HUES64 (cell line): ENCODE measurements at regions not wholly inside any gene's neighbourhood (a gene's known extent, or its start where the extent isn't known, plus 50 kb on each side); places are given as distances from the start of the nearest gene placed in this dataset.

Experiments
- H3K27ac ChIP-seq: 2 replicates; pipeline ENCODE4 v1.7.0; 2013; ENCODE audit warnings: low read depth, low read length, inconsistent platforms
- H3K27me3 ChIP-seq: 2 replicates; pipeline ENCODE4 v1.6.1; 2013; ENCODE audit warnings: mild to moderate bottlenecking, low read length; ENCODE audit not compliant: insufficient read depth
- H3K36me3 ChIP-seq: 2 replicates; pipeline ENCODE4 v1.6.1; 2013; ENCODE audit warnings: mild to moderate bottlenecking, low read length; ENCODE audit not compliant: insufficient read depth
- H3K4me1 ChIP-seq: 2 replicates; pipeline ENCODE4 v1.6.1; 2013; ENCODE audit warnings: mild to moderate bottlenecking, low read length, moderate library complexity; ENCODE audit not compliant: insufficient read depth
- H3K4me3 ChIP-seq: 2 replicates; pipeline ENCODE4 v1.5.1; 2013; ENCODE audit warnings: mild to moderate bottlenecking, low read length, moderate library complexity
- H3K9ac ChIP-seq: 2 replicates; pipeline ENCODE4 v1.6.1; 2013; ENCODE audit warnings: mild to moderate bottlenecking, low read depth, low read length
- H3K9me3 ChIP-seq: 2 replicates; pipeline ENCODE4 v1.6.1; 2013; ENCODE audit warnings: low read depth, low read length; ENCODE audit not compliant: insufficient read depth
- WGBS: fragments of 150-250, 120-280 bp; methylation state at CpG from one replicate; pipeline ENCODE4 v1.1.7; 2013; ENCODE audit warnings: missing lambda C conversion rate; 5-methylcytosine and 5-hydroxymethylcytosine counted together

GRCh38 chr2:184270660-184271059 is 327.7 kb upstream of the ZNF804A start:
- Histone ChIP-seq H3K27ac (no peak overlapping the region), H3K9ac (no peak overlapping the region), H3K36me3 (no peaks in the 10 kb centered on the region), H3K27me3 (no peaks in the 10 kb centered on the region), H3K4me1 (no peaks in the 10 kb centered on the region), H3K9me3 (no peaks in the 10 kb centered on the region), H3K4me3 (no peak overlapping the region)
- WGBS: 90% methylated on average over 5 of the region's 5 CpGs

DNA sequence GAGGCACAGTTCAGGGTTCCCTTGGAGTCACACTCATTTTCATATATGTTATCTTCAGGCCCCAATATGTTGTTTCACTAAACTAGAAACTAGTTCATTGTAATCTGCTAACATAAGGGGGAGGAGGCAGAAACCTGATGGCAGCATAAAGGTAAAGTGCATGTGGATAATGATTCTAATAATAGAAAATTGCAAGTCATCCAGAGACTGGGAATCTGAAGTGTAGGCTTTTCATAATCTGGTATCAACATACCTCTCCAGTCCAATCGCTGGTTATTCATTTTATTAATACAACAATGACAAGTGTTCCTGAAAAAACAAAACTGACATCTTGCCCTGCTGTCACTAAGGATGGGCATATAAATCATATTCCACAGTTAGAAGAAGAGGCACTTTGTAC is 326.3 kb upstream of the ZNF804A start:
- 90% methylated on average over 1 of the region's 1 CpG for WGBS
- H3K4me1 ChIP-seq: no peaks in the 10 kb centered on the region
- H3K4me3 ChIP-seq: no peak overlapping the region
- H3K9me3 ChIP-seq: no peaks in the 10 kb centered on the region
- no peaks in the 10 kb centered on the region for H3K36me3 ChIP-seq
- H3K9ac ChIP-seq: no peak overlapping the region
- no peak overlapping the region for H3K27ac ChIP-seq
- no peaks in the 10 kb centered on the region for H3K27me3 ChIP-seq

GRCh38 chr2:184294831-184295230 is 303.5 kb upstream of the ZNF804A start:
- H3K4me1 ChIP-seq: no peaks in the 10 kb centered on the region
- no peak overlapping the region for H3K4me3 ChIP-seq
- no peak overlapping the region for H3K27ac ChIP-seq
- WGBS: 90% methylated on average over 1 of the region's 2 CpGs
- no peaks in the 10 kb centered on the region for H3K36me3 ChIP-seq
- H3K27me3 ChIP-seq: no peaks in the 10 kb centered on the region
- no peaks in the 10 kb centered on the region for H3K9me3 ChIP-seq
- no peak overlapping the region for H3K9ac ChIP-seq

DNA sequence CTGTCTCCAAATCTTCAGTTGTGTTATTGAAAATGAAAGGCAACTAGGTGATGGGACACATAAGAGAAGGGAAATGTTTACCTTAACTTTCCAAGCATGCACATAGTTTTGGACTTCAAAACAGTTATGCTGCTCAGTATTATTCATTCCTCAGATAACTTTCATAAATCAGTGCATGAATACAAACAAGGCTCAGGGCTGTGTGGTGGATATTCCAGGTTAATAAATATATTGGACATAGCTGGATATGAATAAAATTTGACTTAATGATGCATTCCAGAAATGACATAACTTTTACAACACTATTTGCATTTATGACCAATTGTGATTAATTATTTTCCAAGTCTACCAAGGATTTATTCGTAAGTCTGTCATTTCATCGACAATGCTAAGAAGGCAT is 301.2 kb upstream of the ZNF804A start:
- Histone ChIP-seq H3K9me3 (no peaks in the 10 kb centered on the region), H3K27me3 (no peaks in the 10 kb centered on the region), H3K4me3 (no peak overlapping the region), H3K27ac (no peak overlapping the region), H3K4me1 (no peaks in the 10 kb centered on the region), H3K36me3 (no peaks in the 10 kb centered on the region), H3K9ac (no peak overlapping the region)
- 100% methylated on average over 2 of the region's 2 CpGs for WGBS

- H3K4me3 ChIP-seq: no peak overlapping the region
- H3K36me3 ChIP-seq: no peaks in the 10 kb centered on the region
- no peak overlapping the region for H3K27ac ChIP-seq
- H3K9ac ChIP-seq: no peak overlapping the region
- H3K9me3 ChIP-seq: no peaks in the 10 kb centered on the region
- H3K27me3 ChIP-seq: no peaks in the 10 kb centered on the region
- H3K4me1 ChIP-seq: no peaks in the 10 kb centered on the region
Measured at GRCh38 chr2:184302506-184302905, 295.8 kb upstream of the ZNF804A start.

- Histone ChIP-seq H3K9ac (no peak overlapping the region), H3K9me3 (no peaks in the 10 kb centered on the region), H3K4me3 (no peak overlapping the region), H3K36me3 (no peaks in the 10 kb centered on the region), H3K27ac (no peak overlapping the region), H3K27me3 (no peaks in the 10 kb centered on the region), H3K4me1 (no peaks in the 10 kb centered on the region)
Measured at GRCh38 chr2:184304006-184304405, 294.3 kb upstream of the ZNF804A start.

GRCh38 chr2:184305105-184305504 is 293.2 kb upstream of the ZNF804A start:
- Histone ChIP-seq H3K4me1 (no peaks in the 10 kb centered on the region), H3K9ac (no peak overlapping the region), H3K36me3 (no peaks in the 10 kb centered on the region), H3K27me3 (no peaks in the 10 kb centered on the region), H3K9me3 (no peaks in the 10 kb centered on the region), H3K4me3 (no peak overlapping the region), H3K27ac (no peak overlapping the region)
- WGBS: 96% methylated on average over 4 of the region's 4 CpGs

DNA sequence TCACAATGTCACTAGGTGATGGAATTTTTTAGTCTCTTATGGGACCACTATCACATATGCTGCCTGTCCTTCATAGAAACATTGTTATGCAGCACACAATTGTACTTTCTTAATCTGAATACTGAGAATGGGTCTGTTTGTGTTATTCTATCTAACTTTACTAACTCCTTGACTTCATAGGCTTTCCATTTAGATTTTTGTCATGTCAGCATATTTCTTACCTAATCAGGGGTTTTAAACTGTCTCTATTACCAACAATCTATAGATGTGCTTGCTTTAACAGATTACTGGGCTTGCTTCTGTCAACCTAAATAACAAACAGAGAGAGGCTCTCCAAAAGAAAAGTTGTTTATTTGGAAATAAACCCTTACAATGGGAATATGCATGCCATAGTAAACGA is 289.6 kb upstream of the ZNF804A start:
- no peak overlapping the region for H3K27ac ChIP-seq
- no peaks in the 10 kb centered on the region for H3K36me3 ChIP-seq
- 93% methylated on average over 1 of the region's 1 CpG for WGBS
- H3K4me1 ChIP-seq: no peaks in the 10 kb centered on the region
- no peak overlapping the region for H3K4me3 ChIP-seq
- H3K9ac ChIP-seq: no peak overlapping the region
- no peaks in the 10 kb centered on the region for H3K27me3 ChIP-seq
- no peaks in the 10 kb centered on the region for H3K9me3 ChIP-seq

- no peaks in the 10 kb centered on the region for H3K9me3 ChIP-seq
- no peaks in the 10 kb centered on the region for H3K36me3 ChIP-seq
- no peak overlapping the region for H3K4me3 ChIP-seq
- H3K9ac ChIP-seq: no peak overlapping the region
- no peaks in the 10 kb centered on the region for H3K27me3 ChIP-seq
- 94% methylated on average over 6 of the region's 7 CpGs for WGBS
- no peaks in the 10 kb centered on the region for H3K4me1 ChIP-seq
- no peak overlapping the region for H3K27ac ChIP-seq
Measured at GRCh38 chr2:184312970-184313369, 285.4 kb upstream of the ZNF804A start.

- no peaks in the 10 kb centered on the region for H3K27me3 ChIP-seq
- 96% methylated on average over 1 of the region's 2 CpGs for WGBS
- H3K4me1 ChIP-seq: no peaks in the 10 kb centered on the region
- H3K27ac ChIP-seq: no peak overlapping the region
- no peak overlapping the region for H3K9ac ChIP-seq
- no peak overlapping the region for H3K4me3 ChIP-seq
- no peaks in the 10 kb centered on the region for H3K36me3 ChIP-seq
- no peaks in the 10 kb centered on the region for H3K9me3 ChIP-seq
Measured at GRCh38 chr2:184314829-184315228, 283.5 kb upstream of the ZNF804A start.

- WGBS: 100% methylated on average over 2 of the region's 2 CpGs
- Histone ChIP-seq H3K4me1 (no peaks in the 10 kb centered on the region), H3K4me3 (no peak overlapping the region), H3K36me3 (no peaks in the 10 kb centered on the region), H3K27ac (no peak overlapping the region), H3K9ac (no peak overlapping the region), H3K9me3 (no peaks in the 10 kb centered on the region), H3K27me3 (no peaks in the 10 kb centered on the region)
Measured at GRCh38 chr2:184316921-184317320, 281.4 kb upstream of the ZNF804A start.

- WGBS: no CpG with 5 or more reads among the region's 3 CpGs
- no peaks in the 10 kb centered on the region for H3K27me3 ChIP-seq
- H3K36me3 ChIP-seq: no peaks in the 10 kb centered on the region
- H3K9me3 ChIP-seq: no peaks in the 10 kb centered on the region
- no peaks in the 10 kb centered on the region for H3K4me1 ChIP-seq
- H3K27ac ChIP-seq: no peak overlapping the region
- no peak overlapping the region for H3K4me3 ChIP-seq
- no peak overlapping the region for H3K9ac ChIP-seq
Measured at GRCh38 chr2:184322615-184323014, 275.7 kb upstream of the ZNF804A start.
